GM12874 (cell line): ENCODE measurements at regions not wholly inside any gene's neighbourhood (a gene's known extent, or its start where the extent isn't known, plus 50 kb on each side); places are given as distances from the start of the nearest gene placed in this dataset.

Source experiments
- TF ChIP-seq, protein P1 (sequence below): IDR thresholded peaks from 2 replicates; pipeline ENCODE4 v1.5.1; 2011; ENCODE audit warnings: low read depth, mild to moderate bottlenecking, control low read depth, low read length, moderate library complexity; ENCODE audit not compliant: insufficient read depth

GRCh38 chr5:102628441-102629175 is 126.5 kb upstream of the PAM start:
- TF ChIP-seq, protein P1, sequence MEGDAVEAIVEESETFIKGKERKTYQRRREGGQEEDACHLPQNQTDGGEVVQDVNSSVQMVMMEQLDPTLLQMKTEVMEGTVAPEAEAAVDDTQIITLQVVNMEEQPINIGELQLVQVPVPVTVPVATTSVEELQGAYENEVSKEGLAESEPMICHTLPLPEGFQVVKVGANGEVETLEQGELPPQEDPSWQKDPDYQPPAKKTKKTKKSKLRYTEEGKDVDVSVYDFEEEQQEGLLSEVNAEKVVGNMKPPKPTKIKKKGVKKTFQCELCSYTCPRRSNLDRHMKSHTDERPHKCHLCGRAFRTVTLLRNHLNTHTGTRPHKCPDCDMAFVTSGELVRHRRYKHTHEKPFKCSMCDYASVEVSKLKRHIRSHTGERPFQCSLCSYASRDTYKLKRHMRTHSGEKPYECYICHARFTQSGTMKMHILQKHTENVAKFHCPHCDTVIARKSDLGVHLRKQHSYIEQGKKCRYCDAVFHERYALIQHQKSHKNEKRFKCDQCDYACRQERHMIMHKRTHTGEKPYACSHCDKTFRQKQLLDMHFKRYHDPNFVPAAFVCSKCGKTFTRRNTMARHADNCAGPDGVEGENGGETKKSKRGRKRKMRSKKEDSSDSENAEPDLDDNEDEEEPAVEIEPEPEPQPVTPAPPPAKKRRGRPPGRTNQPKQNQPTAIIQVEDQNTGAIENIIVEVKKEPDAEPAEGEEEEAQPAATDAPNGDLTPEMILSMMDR, result no peak

GRCh38 chr5:102629827-102630605 is 125.1 kb upstream of the PAM start:
- TF ChIP-seq, protein P1, result no peak

- TF ChIP-seq, protein P1, result no peak
Measured at GRCh38 chr5:102638316-102638715, 116.8 kb upstream of the PAM start.

DNA sequence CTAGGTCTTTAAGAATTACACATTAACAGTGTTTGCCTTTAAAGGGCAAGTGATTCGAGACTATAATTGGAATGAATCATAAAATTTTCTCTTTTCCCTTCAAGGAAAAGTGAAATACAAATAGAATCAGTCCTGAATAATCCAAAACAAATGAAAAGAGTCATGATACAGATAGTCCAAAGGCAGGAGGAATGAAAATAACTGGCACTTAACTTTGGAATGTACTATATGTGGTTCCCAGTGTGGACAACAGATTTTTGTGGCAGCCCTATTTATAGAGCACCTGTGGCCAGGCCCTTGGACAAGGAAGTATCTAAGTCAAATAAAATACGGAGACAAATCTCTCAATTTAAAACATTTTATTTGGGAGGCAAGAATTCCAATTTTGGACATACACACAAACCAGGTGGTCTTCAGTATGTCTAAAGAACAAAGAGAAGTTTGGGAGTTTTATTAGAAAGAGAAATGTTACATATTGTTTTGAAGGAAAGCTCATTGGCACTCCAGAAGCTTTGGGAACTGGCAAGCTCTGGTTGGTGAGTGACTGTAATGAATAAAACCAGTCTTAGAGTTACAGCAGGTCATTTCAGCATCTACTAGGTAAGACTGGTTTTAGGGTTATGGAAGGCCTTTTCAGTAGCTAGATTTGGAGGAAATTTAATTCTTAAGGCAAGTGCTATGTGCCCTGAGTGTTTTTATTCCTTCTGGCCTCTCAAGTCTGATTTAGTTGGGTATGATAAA is 116.0 kb upstream of the PAM start:
- TF ChIP-seq, protein P1, result no peak

DNA sequence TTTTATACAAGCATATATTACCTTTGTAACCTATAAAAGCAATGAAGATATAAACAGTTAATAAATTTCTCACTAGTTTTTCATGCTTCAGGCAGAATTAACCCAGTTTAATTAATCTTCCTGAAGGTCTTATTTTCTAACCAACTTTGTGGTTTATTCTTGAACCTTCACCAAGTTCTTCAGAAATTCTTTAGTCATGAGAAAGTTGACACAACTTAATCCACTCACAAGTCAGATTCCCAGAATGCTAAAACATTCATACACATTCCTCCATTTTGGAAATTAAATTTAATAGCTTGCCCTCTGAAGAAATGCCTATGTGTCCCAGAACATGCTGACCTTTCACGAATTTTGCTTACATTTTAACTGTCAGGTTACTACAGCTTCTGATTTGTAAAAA is 105.4 kb upstream of the PAM start:
- TF ChIP-seq, protein P1, result no peak

GRCh38 chr5:102651466-102651865 is 103.6 kb upstream of the PAM start:
- TF ChIP-seq, protein P1, result no peak
